Activated CD4-positive, alpha-beta T cell treated with anti-CD3 and anti-CD28 coated beads, Interleukin-2, Interleukin-6, amounts not matched to agents 100 ng/mL and 50 ng/mL, durations not matched to agents 16 hours and 8 hours (primary cell): ENCODE measurements at regions not wholly inside any gene's neighbourhood (a gene's known extent, or its start where the extent isn't known, plus 50 kb on each side); places are given as distances from the start of the nearest gene placed in this dataset.

ENCODE experiments used
- DNase-seq: peaks from one replicate; pipeline ENCODE4 v3.0.0-alpha.2; 2020

- no peak for DNase-seq
These were observed 270.9 kb downstream of the TLE3 start for GRCh38 chr15:69826819-69827175.

GRCh38 chr15:69827751-69828150, 270.0 kb downstream of the TLE3 start:
- DNase-seq, result no peak

- no peak for DNase-seq
These were observed 269.4 kb downstream of the TLE3 start for GRCh38 chr15:69828181-69828828.

- DNase-seq, result no peak
These were observed 267.7 kb downstream of the TLE3 start for GRCh38 chr15:69829974-69830373.

GRCh38 chr15:69830430-69830829, 267.3 kb downstream of the TLE3 start:
- DNase-seq, result no peak

GRCh38 chr15:69830876-69831275, 266.8 kb downstream of the TLE3 start:
- DNase-seq, result no peak

GRCh38 chr15:69834267-69834666, 263.4 kb downstream of the TLE3 start:
- no peak for DNase-seq

- no peak for DNase-seq
These were observed 263.0 kb downstream of the TLE3 start for GRCh38 chr15:69834761-69835160.

GRCh38 chr15:69836048-69836447, 261.7 kb downstream of the TLE3 start:
- no peak for DNase-seq

GRCh38 chr15:69836526-69837230, 261.0 kb downstream of the TLE3 start:
- no peak for DNase-seq

GRCh38 chr15:69838338-69838737, 259.4 kb downstream of the TLE3 start:
- no peak for DNase-seq

- DNase-seq, result no peak
These were observed 258.7 kb downstream of the TLE3 start for GRCh38 chr15:69838994-69839393.

GRCh38 chr15:69841113-69841828, 256.4 kb downstream of the TLE3 start:
- DNase-seq, result no peak

GRCh38 chr15:69842851-69843250, 254.9 kb downstream of the TLE3 start:
- DNase-seq, result no peak

GRCh38 chr15:69843276-69843899, 254.3 kb downstream of the TLE3 start:
- DNase-seq, result no peak

- no peak for DNase-seq
These were observed 253.8 kb downstream of the TLE3 start for GRCh38 chr15:69843900-69844304.

GRCh38 chr15:69845159-69845558, 252.6 kb downstream of the TLE3 start:
- no peak for DNase-seq

GRCh38 chr15:69847625-69848024, 250.1 kb downstream of the TLE3 start:
- no peak for DNase-seq

GRCh38 chr15:69848096-69848495, 249.6 kb downstream of the TLE3 start:
- no peak for DNase-seq

GRCh38 chr15:69848551-69849231, 249.0 kb downstream of the TLE3 start:
- peak; percentile 26 for DNase-seq

- no peak for DNase-seq
These were observed 248.5 kb downstream of the TLE3 start for GRCh38 chr15:69849232-69849610.

GRCh38 chr15:69852482-69852881, 245.2 kb downstream of the TLE3 start:
- no peak for DNase-seq

GRCh38 chr15:69852916-69853315, 244.8 kb downstream of the TLE3 start:
- DNase-seq, result no peak
